Pancreas (tissue), 10 donors: ENCODE measurements at regions not wholly inside any gene's neighbourhood (a gene's known extent, or its start where the extent isn't known, plus 50 kb on each side); places are given as distances from the start of the nearest gene placed in this dataset.

Experiments
- ATAC-seq, 4 donors: fragments of 200-7000 bp; cut with Tn5 transposase; one replicate each; pipeline versions ENCODE4 v1.8.0 to v1.9.1; 2020; ENCODE audit warnings: mild to moderate bottlenecking in 4 of 4, moderate library complexity in 4 of 4
- DNase-seq, 6 donors: peaks; one replicate each; pipeline ENCODE4 v3.0.0-alpha.2; 2020
- FAIRE-seq: peaks from 2 replicates; lab custom pipeline; 2012; peaks lifted over from hg19 to GRCh38; lab: Jason Lieb, UNC
- H3K27ac ChIP-seq, 4 donors: fragments of 200-600 bp; sonication (generic); 1 replicate in 3 of 4; 2 replicates in 1 of 4; pipeline versions ENCODE4 v1.5.0 to v1.8.0; 2020
- H3K27me3 ChIP-seq, 4 donors: fragments of 200-600 bp; one replicate each; pipeline ENCODE4 v1.8.0; 2021
- H3K36me3 ChIP-seq, 3 donors: fragments of 200-600 bp; sonication (generic) in 1 of 3; one replicate each; pipeline versions ENCODE4 v1.5.0 to v1.8.0; 2020 to 2021
- H3K4me1 ChIP-seq, 3 donors: fragments of 200-600 bp; one replicate each; pipeline ENCODE4 v1.8.0; 2021
- H3K4me3 ChIP-seq, 4 donors: fragments of 200-600 bp; sonication (generic) in 2 of 4; one replicate each; pipeline versions ENCODE4 v1.5.0 to v1.8.0; 2020 to 2021
- H3K9me3 ChIP-seq, 4 donors: fragments of 200-600 bp; one replicate each; pipeline ENCODE4 v1.8.0; 2021
- WGBS, 2 donors: extraction: QIAGEN DNeasy Blood & Tissue Kit; methylation state at CpG; one replicate each; pipeline ENCODE4 v1.1.7; 2013; 5-methylcytosine and 5-hydroxymethylcytosine counted together
- intact Hi-C, 3 donors: fragments of 100-400 bp; cut with DNase I; formaldehyde crosslinking; loops; one replicate each; pipeline versions ENCODE4 v1.11.1 to v1.14.2; 2022
- TF ChIP-seq, protein P1 (sequence below), 4 donors: fragments of 200-600 bp; sonication (generic) in 3 of 4; IDR thresholded peaks; one replicate each; pipeline versions ENCODE4 v1.5.0 to v1.8.0; 2021; ENCODE audit warnings: antibody characterized with exemption in 4 of 4
- donor health status: healthy with polysubstance abuse.
- donor health status: DM: no; HTN: no; CAD: no; lungs with moderate emphysema.
- donor health status: DM: no; HTN: no; CAD: no.
- donor health status: control.
- donor health status: control.
- donor health status: Bipolar disorder and iron deficiency.
- donor health status: DM: yes; HTN: yes; CAD: no.
- donor health status: DM: no; HTN: no; CAD: no.
- donor health status: DM: no; HTN: no; CAD: no.
- donor health status: DM: yes; HTN: yes; CAD: no.

DNA sequence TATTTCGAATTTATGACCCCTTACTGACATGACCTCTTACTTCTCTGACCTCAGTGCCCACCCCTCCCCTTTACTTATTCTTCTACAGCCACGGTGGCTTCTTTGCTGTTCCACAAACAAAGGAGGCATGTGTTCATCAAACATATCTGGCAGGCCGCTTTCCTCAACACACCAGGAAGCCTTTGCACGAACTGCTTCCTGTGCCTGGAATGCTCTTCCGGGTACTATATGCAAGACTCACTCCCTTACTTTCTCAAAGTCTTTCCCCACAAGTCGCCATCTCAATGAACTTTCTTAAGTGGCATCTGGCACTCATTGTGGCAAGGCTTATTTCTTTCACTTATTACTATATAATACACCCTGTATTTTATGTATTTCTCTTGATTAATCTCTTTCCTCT lies 351.5 kb upstream of the DDX53 start:
- FAIRE-seq (no peak), DNase-seq (no peak), ATAC-seq (no peak)
- no peaks in the 10 kb centered on the region for H3K27me3 ChIP-seq
- H3K4me1 ChIP-seq = no peaks in the 10 kb centered on the region
- intact Hi-C loops = no loop called here
- 41 to 45% methylated on average over 6 of the region's 6 CpGs for WGBS, 2 donors
- no peaks in the 10 kb centered on the region for H3K9me3 ChIP-seq
- no peak overlapping the region for H3K4me3 ChIP-seq
- TF ChIP-seq, protein P1, sequence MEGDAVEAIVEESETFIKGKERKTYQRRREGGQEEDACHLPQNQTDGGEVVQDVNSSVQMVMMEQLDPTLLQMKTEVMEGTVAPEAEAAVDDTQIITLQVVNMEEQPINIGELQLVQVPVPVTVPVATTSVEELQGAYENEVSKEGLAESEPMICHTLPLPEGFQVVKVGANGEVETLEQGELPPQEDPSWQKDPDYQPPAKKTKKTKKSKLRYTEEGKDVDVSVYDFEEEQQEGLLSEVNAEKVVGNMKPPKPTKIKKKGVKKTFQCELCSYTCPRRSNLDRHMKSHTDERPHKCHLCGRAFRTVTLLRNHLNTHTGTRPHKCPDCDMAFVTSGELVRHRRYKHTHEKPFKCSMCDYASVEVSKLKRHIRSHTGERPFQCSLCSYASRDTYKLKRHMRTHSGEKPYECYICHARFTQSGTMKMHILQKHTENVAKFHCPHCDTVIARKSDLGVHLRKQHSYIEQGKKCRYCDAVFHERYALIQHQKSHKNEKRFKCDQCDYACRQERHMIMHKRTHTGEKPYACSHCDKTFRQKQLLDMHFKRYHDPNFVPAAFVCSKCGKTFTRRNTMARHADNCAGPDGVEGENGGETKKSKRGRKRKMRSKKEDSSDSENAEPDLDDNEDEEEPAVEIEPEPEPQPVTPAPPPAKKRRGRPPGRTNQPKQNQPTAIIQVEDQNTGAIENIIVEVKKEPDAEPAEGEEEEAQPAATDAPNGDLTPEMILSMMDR (IDR thresholded peaks at IDR 0.05) = no peak
- H3K27ac ChIP-seq = no peak overlapping the region
- H3K36me3 ChIP-seq = no peaks in the 10 kb centered on the region

DNA sequence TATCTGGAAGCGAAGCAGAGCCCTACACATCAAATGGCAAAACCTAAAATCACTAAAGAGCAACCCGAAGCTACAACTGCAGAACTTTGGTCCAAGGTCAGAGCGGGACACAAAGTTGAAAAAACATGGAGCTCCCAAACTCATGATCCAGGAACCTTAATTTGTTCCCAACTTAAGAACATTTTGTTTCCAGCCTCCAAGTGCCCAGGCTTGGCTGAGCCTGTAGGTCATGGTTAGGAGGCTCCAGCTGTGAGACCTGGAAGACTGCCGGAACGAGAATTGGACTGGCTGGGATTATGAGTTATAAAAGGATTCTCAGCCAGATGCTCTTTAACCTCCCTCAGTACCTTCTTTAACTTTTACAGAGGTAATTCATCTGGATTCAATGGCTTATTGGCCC lies 349.1 kb upstream of the DDX53 start:
- DNase-seq = no peak
- Histone ChIP-seq H3K9me3 (no peaks in the 10 kb centered on the region), H3K27ac (no peak overlapping the region), H3K27me3 (peaks cover 0 to 6% (median 0%) of the 10 kb centered on the region in 4 donors), H3K4me1 (no peaks in the 10 kb centered on the region), H3K4me3 (no peak overlapping the region), H3K36me3 (no peaks in the 10 kb centered on the region)
- no peak for ATAC-seq
- no peak for FAIRE-seq
- intact Hi-C loops = no loop called here
- TF ChIP-seq, protein P1 (IDR thresholded peaks at IDR 0.05) = no peak
- WGBS, 2 donors = 73 to 74% methylated on average over 5 of the region's 5 CpGs

DNA sequence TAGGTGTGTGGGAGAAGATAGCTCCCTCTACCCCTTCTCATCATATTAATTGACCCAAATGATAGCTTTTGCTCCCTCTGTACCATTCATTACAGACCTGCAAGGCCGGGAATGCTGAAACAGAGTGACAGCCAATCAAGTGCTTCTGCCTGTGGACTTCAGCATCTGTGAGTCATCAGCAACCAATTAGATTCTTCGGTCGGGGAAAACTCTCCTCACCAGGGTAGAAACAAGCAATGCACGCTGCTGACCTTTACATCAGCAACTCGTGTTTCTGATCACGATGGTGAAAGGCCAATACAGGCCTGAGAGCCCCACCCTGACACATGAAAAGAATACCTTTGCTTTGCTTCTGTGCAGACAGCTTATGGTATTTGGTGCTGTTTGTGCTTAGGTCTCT lies 347.2 kb upstream of the DDX53 start:
- WGBS, 2 donors = 8 to 21% methylated on average over 6 of the region's 6 CpGs
- FAIRE-seq (no peak), ATAC-seq (peak in 3 of 4 donors; percentile 44 to 79 (median 49)), DNase-seq (no peak)
- H3K27me3 ChIP-seq = peaks cover 0 to 8% (median 0%) of the 10 kb centered on the region in 4 donors
- intact Hi-C loops = no loop called here
- TF ChIP-seq, protein P1 (IDR thresholded peaks at IDR 0.05) = no peak
- no peaks in the 10 kb centered on the region for H3K36me3 ChIP-seq
- no peaks in the 10 kb centered on the region for H3K9me3 ChIP-seq
- H3K27ac ChIP-seq = no peak overlapping the region
- no peak overlapping the region for H3K4me3 ChIP-seq
- H3K4me1 ChIP-seq = no peaks in the 10 kb centered on the region

DNA sequence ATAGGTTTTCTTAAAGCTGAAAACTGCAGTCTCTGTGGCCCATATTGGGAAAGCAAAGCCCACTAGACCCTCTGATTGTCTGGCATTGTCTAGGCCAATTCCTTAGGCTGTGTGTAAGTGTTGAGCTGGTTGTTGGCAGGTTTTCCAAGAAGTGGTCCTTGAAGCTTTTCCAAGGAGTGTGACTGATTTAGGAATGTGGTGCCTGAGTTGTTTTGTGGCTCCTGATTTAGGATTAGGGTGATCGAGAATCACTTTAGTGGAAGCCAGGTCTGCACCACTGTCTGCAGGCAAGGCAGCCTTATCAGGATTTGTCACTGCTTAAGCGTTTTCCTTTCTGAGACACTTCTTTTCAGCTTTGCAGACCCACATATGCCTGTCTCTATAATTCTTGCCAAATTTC lies 339.0 kb upstream of the DDX53 start:
- Histone ChIP-seq H3K27me3 (peaks cover 0 to 6% (median 0%) of the 10 kb centered on the region in 4 donors), H3K27ac (no peak overlapping the region), H3K36me3 (no peaks in the 10 kb centered on the region), H3K4me3 (no peak overlapping the region), H3K4me1 (no peaks in the 10 kb centered on the region), H3K9me3 (no peaks in the 10 kb centered on the region)
- intact Hi-C loops = no loop called here
- WGBS, 2 donors = 35 to 44% methylated on average over 2 of the region's 2 CpGs
- FAIRE-seq (no peak), ATAC-seq (no peak), DNase-seq (no peak)
- TF ChIP-seq, protein P1 (IDR thresholded peaks at IDR 0.05) = no peak

DNA sequence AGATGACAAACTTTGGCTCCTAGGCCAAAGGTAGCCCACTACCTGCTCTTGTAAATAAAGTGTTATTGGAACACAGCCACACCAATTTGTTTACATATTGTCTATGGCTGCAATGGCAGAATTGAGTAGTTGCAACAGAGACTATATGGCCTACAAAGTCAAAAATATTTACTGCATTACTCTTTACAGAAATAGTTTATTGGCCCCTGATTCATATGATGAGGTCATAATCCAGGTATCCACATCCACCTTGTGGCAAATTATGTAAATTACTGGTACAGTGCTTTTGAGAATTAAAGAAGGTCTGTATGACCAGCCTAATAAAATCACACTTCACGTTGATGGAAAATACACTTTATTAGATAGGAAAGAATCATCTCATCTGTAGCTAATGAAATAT lies 337.0 kb upstream of the DDX53 start:
- intact Hi-C loops = no loop called here
- WGBS, 2 donors = 58 to 68% methylated on average over 1 of the region's 1 CpG
- FAIRE-seq (no peak), ATAC-seq (no peak), DNase-seq (no peak)
- no peak overlapping the region for H3K4me3 ChIP-seq
- H3K36me3 ChIP-seq = no peaks in the 10 kb centered on the region
- no peaks in the 10 kb centered on the region for H3K4me1 ChIP-seq
- TF ChIP-seq, protein P1 (IDR thresholded peaks at IDR 0.05) = no peak
- H3K27me3 ChIP-seq = peaks cover 0 to 1% (median 0%) of the 10 kb centered on the region in 4 donors
- H3K9me3 ChIP-seq = no peaks in the 10 kb centered on the region
- H3K27ac ChIP-seq = no peak overlapping the region
